ENCODE measurements at regions not wholly inside any gene's neighbourhood (a gene's known extent, or its start where the extent isn't known, plus 50 kb on each side); places are given as distances from the start of the nearest gene placed in this dataset.

DNA sequence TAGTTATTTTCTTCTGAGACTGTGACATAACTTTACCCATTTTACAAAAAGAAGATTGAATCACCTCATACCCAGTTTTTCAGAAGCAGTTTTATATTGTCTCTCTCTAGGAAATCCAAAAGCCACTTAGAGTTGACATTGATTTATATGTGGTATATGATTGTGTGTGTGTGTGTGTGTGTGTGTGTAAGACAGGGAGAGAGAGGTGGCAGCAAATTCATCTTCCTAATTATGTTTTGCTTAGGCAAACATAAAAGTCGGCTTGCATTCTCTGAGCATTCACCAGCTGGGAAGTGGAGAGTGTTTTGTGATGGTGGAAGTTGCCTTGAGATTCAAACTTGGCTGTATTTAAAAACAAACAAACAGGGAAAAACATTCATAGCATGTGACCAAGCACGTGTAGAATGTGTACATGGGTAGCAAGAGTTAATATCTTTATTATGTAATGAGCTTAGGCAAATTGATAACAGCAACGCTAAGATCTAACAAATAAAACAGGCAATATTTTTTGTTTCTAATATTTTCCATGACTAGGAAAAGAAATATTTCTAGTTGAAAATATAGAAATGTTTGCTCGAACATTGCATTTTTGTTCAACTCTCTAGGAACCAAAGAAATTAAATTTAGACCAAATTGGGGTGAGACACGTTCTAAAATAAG lies 64.4 kb upstream of the IGF1R start:
- TF ChIP-seq POLR2A (IDR thresholded peaks at IDR 0.05): no peak
- TF ChIP-seq, protein P1, sequence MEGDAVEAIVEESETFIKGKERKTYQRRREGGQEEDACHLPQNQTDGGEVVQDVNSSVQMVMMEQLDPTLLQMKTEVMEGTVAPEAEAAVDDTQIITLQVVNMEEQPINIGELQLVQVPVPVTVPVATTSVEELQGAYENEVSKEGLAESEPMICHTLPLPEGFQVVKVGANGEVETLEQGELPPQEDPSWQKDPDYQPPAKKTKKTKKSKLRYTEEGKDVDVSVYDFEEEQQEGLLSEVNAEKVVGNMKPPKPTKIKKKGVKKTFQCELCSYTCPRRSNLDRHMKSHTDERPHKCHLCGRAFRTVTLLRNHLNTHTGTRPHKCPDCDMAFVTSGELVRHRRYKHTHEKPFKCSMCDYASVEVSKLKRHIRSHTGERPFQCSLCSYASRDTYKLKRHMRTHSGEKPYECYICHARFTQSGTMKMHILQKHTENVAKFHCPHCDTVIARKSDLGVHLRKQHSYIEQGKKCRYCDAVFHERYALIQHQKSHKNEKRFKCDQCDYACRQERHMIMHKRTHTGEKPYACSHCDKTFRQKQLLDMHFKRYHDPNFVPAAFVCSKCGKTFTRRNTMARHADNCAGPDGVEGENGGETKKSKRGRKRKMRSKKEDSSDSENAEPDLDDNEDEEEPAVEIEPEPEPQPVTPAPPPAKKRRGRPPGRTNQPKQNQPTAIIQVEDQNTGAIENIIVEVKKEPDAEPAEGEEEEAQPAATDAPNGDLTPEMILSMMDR (IDR thresholded peaks at IDR 0.05): no peak
- TF ChIP-seq EP300 (IDR thresholded peaks at IDR 0.05): no peak

All from gastroesophageal sphincter (tissue), 3 donors.